GM12891 (cell line): ENCODE measurements at regions not wholly inside any gene's neighbourhood (a gene's known extent, or its start where the extent isn't known, plus 50 kb on each side); places are given as distances from the start of the nearest gene placed in this dataset.

Experiments
- POLR2A ChIP-seq: IDR thresholded peaks from 2 replicates; pipeline ENCODE4 v1.6.1; 2011; ENCODE audit warnings: low read depth, low read length, control low read depth
- POLR2AphosphoS5 ChIP-seq: IDR thresholded peaks from 2 replicates; pipeline ENCODE4 v1.6.1; 2011; ENCODE audit warnings: low read depth, low read length, control low read depth
- POU2F2 ChIP-seq: IDR thresholded peaks from 2 replicates; pipeline ENCODE4 v1.6.1; 2011; ENCODE audit warnings: low read depth, mild to moderate bottlenecking, control low read depth, low read length, moderate library complexity
- SPI1 ChIP-seq: IDR thresholded peaks from 2 replicates; pipeline ENCODE4 v1.6.1; 2011; ENCODE audit warnings: low read depth, low read length, control low read depth

DNA sequence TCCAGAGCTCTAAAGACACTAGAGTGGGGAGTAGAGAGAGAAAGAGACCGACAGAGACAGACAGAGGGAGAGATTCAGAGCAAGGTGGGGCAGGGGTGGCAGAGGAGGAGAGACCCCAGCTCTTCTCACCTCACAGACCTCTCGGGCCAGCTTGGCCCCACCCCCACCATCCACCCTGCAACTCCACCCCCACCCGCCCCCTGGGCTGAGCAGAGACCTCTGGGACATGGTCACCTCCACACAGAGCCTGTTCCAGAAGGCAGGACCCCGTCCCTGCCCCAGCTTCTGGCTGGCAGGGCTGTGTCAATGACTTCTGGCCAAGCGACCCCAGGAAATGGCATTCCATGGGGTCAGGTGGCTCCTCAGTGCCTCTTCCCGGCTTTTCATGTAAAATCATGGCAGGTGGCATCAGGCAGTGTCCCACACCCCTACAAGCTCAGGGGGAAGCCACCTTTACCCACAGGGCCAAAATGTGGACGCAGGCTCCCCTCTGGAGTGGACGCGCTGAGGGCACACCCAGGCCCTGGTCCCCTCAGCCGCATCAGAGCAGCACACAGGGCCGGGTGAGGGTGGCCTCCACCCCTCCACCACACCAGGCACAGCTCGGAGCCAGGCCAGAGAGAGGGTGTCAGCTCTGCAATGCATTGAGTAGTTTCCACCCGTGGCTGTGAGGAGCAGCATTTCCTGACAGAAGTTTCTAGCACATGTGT lies 131.2 kb upstream of the LPCAT1 start:
- TF ChIP-seq SPI1 (no peak), POLR2AphosphoS5 (no peak), POLR2A (no peak), POU2F2 (no peak)
